Panc1 (cell line): ENCODE measurements at regions not wholly inside any gene's neighbourhood (a gene's known extent, or its start where the extent isn't known, plus 50 kb on each side); places are given as distances from the start of the nearest gene placed in this dataset.

Experiments used
- ATAC-seq: fragments of 200-7000 bp; cut with Tn5 transposase; 2 replicates; pipeline ENCODE4 v1.9.1; 2020; ENCODE audit warnings: mild to moderate bottlenecking, moderate library complexity
- BruUV-seq: library from RNA; stranded (reverse); fragments of 400-500 nt; replicated peaks from 2 replicates; lab custom pipeline; 2021; lab: Mats Ljungman, UMichigan
- CTCF ChIA-PET: fragments of 300-600 bp; sonication (Branson Sonifier 250); formaldehyde crosslinking; loops from one replicate; lab custom pipeline; 2022; ENCODE audit warnings: antibody characterized with exemption; lab: Charles Lee
- POLR2A ChIA-PET: fragments of 300-600 bp; sonication (Branson Sonifier 250); formaldehyde crosslinking; loops from one replicate; lab custom pipeline; 2022; ENCODE audit warnings: antibody characterized with exemption; lab: Charles Lee
- DNase-seq: peaks from one replicate; pipeline ENCODE4 v3.0.0-alpha.2; 2010; ENCODE audit warnings: low read depth, low spot score
- H3K27ac ChIP-seq: 2 replicates; pipeline ENCODE4 v1.5.1; 2011; ENCODE audit warnings: mild to moderate bottlenecking, low read length, inconsistent platforms
- H3K27me3 ChIP-seq: fragments of 200-500 bp; sonication (Bioruptor generic); 2 replicates; pipeline ENCODE4 v1.6.0; 2014; ENCODE audit warnings: low read length, inconsistent platforms; ENCODE audit not compliant: control insufficient read depth, insufficient read depth
- H3K36me3 ChIP-seq: fragments of 200-500 bp; sonication (Bioruptor generic); 2 replicates; pipeline ENCODE4 v1.5.1; 2014; ENCODE audit warnings: inconsistent platforms, mild to moderate bottlenecking, low read length, moderate library complexity; ENCODE audit not compliant: control insufficient read depth, insufficient read depth
- H3K4me1 ChIP-seq: 2 replicates; pipeline ENCODE4 v1.5.1; 2011; ENCODE audit warnings: inconsistent platforms, mild to moderate bottlenecking, low read length, moderate library complexity; ENCODE audit not compliant: control insufficient read depth, insufficient read depth
- H3K4me3 ChIP-seq, 2 experiments: 2 replicates each; pipeline ENCODE4 v1.5.1; 2011 to 2012; ENCODE audit warnings: low read depth in 2 of 2, low read length in 2 of 2, mild to moderate bottlenecking in 2 of 2, inconsistent platforms in 1 of 2, moderate library complexity in 1 of 2
- H3K9me3 ChIP-seq: fragments of 200-500 bp; sonication (Bioruptor generic); 2 replicates; pipeline ENCODE4 v1.5.1; 2014; ENCODE audit warnings: low read depth, mild to moderate bottlenecking, inconsistent platforms, low read length, moderate library complexity; ENCODE audit not compliant: control insufficient read depth, insufficient read depth
- CTCF ChIP-seq: fragments of 450-650 bp; IDR thresholded peaks from 2 replicates; pipeline ENCODE4 v1.5.1; 2017; ENCODE audit warnings: mild to moderate bottlenecking
- POLR2AphosphoS5 ChIP-seq: IDR thresholded peaks from 2 replicates; pipeline ENCODE4 v1.6.1; 2012; ENCODE audit warnings: mild to moderate bottlenecking, low read depth, low read length, moderate library complexity
- SIN3A ChIP-seq: IDR thresholded peaks from 2 replicates; pipeline ENCODE4 v1.6.1; 2012; ENCODE audit warnings: low read depth, mild to moderate bottlenecking, low read length, moderate library complexity, borderline replicate concordance; ENCODE audit not compliant: insufficient read depth
- TCF7L2 ChIP-seq: IDR thresholded peaks from 2 replicates; pipeline ENCODE4 v1.6.1; 2011; ENCODE audit warnings: mild to moderate bottlenecking, low read depth, low read length, inconsistent platforms
- in situ Hi-C: cut with HindIII; loops from 2 replicates; pipeline ENCODE4 v1.10.0; 2016; ENCODE audit warnings: low sequenced_read_pairs, low pct_unique_long_range_greater_than_20kb
- intact Hi-C: fragments of 100-400 bp; cut with micrococcal nuclease; formaldehyde crosslinking; loops from one replicate; pipeline ENCODE4 v1.10.0; 2022; ENCODE audit not compliant: unreplicated experiment
- TF ChIP-seq, protein P1 (sequence below), 2 experiments: IDR thresholded peaks; 2 replicates each; pipeline ENCODE4 v1.6.1; 2011 to 2012; ENCODE audit warnings: low read depth in 2 of 2, control low read depth in 1 of 2, low read length in 1 of 2, mild to moderate bottlenecking in 1 of 2, moderate library complexity in 1 of 2; ENCODE audit not compliant: insufficient read depth in 1 of 2

- CTCF ChIA-PET = no interaction called here
- ATAC-seq (no peak), DNase-seq (no peak)
- POLR2A ChIA-PET = interaction anchor here (0.5 kb wide), 1 partner anchor 16 kb away, joined by 9 read pairs; no protein-coding TSS in a partner anchor
- intact Hi-C loops (no loop called here), in situ Hi-C loops (no loop called here)
- H3K36me3 ChIP-seq = no peaks in the 10 kb centered on the region
- no peaks in the 10 kb centered on the region for H3K27me3 ChIP-seq
- H3K4me1 ChIP-seq = no peaks in the 10 kb centered on the region
- no TSS peak for BruUV-seq
- TF ChIP-seq TCF7L2 (no peak), CTCF (no peak), SIN3A (no peak), POLR2AphosphoS5 (no peak)
- TF ChIP-seq, protein P1, sequence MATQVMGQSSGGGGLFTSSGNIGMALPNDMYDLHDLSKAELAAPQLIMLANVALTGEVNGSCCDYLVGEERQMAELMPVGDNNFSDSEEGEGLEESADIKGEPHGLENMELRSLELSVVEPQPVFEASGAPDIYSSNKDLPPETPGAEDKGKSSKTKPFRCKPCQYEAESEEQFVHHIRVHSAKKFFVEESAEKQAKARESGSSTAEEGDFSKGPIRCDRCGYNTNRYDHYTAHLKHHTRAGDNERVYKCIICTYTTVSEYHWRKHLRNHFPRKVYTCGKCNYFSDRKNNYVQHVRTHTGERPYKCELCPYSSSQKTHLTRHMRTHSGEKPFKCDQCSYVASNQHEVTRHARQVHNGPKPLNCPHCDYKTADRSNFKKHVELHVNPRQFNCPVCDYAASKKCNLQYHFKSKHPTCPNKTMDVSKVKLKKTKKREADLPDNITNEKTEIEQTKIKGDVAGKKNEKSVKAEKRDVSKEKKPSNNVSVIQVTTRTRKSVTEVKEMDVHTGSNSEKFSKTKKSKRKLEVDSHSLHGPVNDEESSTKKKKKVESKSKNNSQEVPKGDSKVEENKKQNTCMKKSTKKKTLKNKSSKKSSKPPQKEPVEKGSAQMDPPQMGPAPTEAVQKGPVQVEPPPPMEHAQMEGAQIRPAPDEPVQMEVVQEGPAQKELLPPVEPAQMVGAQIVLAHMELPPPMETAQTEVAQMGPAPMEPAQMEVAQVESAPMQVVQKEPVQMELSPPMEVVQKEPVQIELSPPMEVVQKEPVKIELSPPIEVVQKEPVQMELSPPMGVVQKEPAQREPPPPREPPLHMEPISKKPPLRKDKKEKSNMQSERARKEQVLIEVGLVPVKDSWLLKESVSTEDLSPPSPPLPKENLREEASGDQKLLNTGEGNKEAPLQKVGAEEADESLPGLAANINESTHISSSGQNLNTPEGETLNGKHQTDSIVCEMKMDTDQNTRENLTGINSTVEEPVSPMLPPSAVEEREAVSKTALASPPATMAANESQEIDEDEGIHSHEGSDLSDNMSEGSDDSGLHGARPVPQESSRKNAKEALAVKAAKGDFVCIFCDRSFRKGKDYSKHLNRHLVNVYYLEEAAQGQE (IDR thresholded peaks at IDR 0.05; ENCODE audit: insufficient read depth in 1 of 2, low read depth in 2 of 2, low read length in 1 of 2) = no peak
- no peaks in the 10 kb centered on the region for H3K9me3 ChIP-seq
- H3K4me3 ChIP-seq = no peak overlapping the region
- no peak overlapping the region for H3K27ac ChIP-seq
Measured at GRCh38 chr3:95097493-95097892, 1034.6 kb downstream of the NSUN3 start.

DNA sequence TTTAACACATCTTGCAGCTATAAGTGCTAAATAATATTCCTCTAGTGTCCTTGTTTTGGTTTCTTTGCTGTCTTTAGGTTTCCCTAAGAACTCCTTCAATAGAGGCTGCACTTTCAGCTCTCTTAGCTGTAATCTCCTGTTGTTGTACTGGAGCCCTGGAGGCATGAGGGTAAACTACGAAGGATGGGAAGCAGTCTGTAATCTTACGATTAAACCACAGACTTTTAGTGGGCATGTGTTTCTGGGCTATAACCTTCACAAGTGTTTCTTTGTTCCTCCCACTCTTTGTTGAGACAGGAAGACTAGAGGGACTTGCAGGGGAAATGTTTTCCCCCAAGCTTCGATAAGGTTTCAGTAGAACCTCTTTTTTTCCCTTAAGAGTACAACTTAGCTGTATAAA lies 1058.1 kb downstream of the NSUN3 start:
- Histone ChIP-seq H3K4me1 (no peaks in the 10 kb centered on the region), H3K36me3 (no peaks in the 10 kb centered on the region), H3K9me3 (no peaks in the 10 kb centered on the region), H3K27ac (no peak overlapping the region), H3K27me3 (no peaks in the 10 kb centered on the region), H3K4me3 (no peak overlapping the region)
- intact Hi-C loops = no loop called here
- in situ Hi-C loops = no loop called here
- POLR2A ChIA-PET = no interaction called here
- DNase-seq (no peak), ATAC-seq (no peak)
- TF ChIP-seq SIN3A (no peak), TCF7L2 (no peak), CTCF (no peak), POLR2AphosphoS5 (no peak)
- TF ChIP-seq, protein P1 (IDR thresholded peaks at IDR 0.05; ENCODE audit: insufficient read depth in 1 of 2, low read depth in 2 of 2, low read length in 1 of 2) = no peak
- CTCF ChIA-PET = no interaction called here
- BruUV-seq = no TSS peak
